ENCODE measurements at regions not wholly inside any gene's neighbourhood (a gene's known extent, or its start where the extent isn't known, plus 50 kb on each side); places are given as distances from the start of the nearest gene placed in this dataset.

GRCh38 chr14:97217111-97217885, 420.1 kb downstream of the VRK1 start:
- no peak overlapping the region for H3K4me3 ChIP-seq
- no peaks in the 10 kb centered on the region for H3K9me3 ChIP-seq
- TF ChIP-seq CTCF (IDR thresholded peaks at IDR 0.05): no peak
- H3K36me3 ChIP-seq (ENCODE audit: insufficient read depth in 1 of 2, low read depth in 1 of 2): no peaks in the 10 kb centered on the region
- intact Hi-C loops (cut with DNase I): no loop called here
- H3K27me3 ChIP-seq (ENCODE audit: insufficient read depth in 3 of 3, low read length in 2 of 3): peaks cover 0 to 32% (median 11%) of the 10 kb centered on the region in 3 donors
- no peak overlapping the region for H3K27ac ChIP-seq
- 45 to 49% (median 47%) methylated on average over 12 of the region's 12 CpGs for WGBS, 3 donors
- no peak for ATAC-seq
- no peaks in the 10 kb centered on the region for H3K4me1 ChIP-seq
- DNase-seq: no peak

- TF ChIP-seq CTCF (IDR thresholded peaks at IDR 0.05): no peak
- no peak overlapping the region for H3K27ac ChIP-seq
- H3K9me3 ChIP-seq: no peaks in the 10 kb centered on the region
- 3 to 15% (median 10%) methylated on average over 15 of the region's 15 CpGs for WGBS, 3 donors
- peak overlapping the region; percentile 45 for H3K4me3 ChIP-seq
- ATAC-seq: no peak
- DNase-seq: no peak
- intact Hi-C loops (cut with DNase I): no loop called here
- no peaks in the 10 kb centered on the region for H3K36me3 ChIP-seq (ENCODE audit: insufficient read depth in 1 of 2, low read depth in 1 of 2)
- no peaks in the 10 kb centered on the region for H3K4me1 ChIP-seq
- peaks cover 0 to 32% (median 11%) of the 10 kb centered on the region in 3 donors for H3K27me3 ChIP-seq (ENCODE audit: insufficient read depth in 3 of 3, low read length in 2 of 3)
Measured at GRCh38 chr14:97218274-97218673, 421.1 kb downstream of the VRK1 start.

GRCh38 chr14:97218691-97219430, 421.7 kb downstream of the VRK1 start:
- intact Hi-C loops (cut with DNase I): no loop called here
- Histone ChIP-seq H3K9me3 (no peaks in the 10 kb centered on the region), H3K27me3 (ENCODE audit: insufficient read depth in 3 of 3, low read length in 2 of 3) (peaks cover 0 to 32% (median 11%) of the 10 kb centered on the region in 3 donors), H3K36me3 (ENCODE audit: insufficient read depth in 1 of 2, low read depth in 1 of 2) (no peaks in the 10 kb centered on the region), H3K4me3 (peak overlapping the region; percentile 45), H3K27ac (no peak overlapping the region), H3K4me1 (no peaks in the 10 kb centered on the region)
- 0 to 2% (median 1%) methylated on average over 52 of the region's 52 CpGs for WGBS, 3 donors
- ATAC-seq: no peak
- DNase-seq: no peak
- no peak for TF ChIP-seq CTCF (IDR thresholded peaks at IDR 0.05)

- peaks cover 0 to 32% (median 11%) of the 10 kb centered on the region in 3 donors for H3K27me3 ChIP-seq (ENCODE audit: insufficient read depth in 3 of 3, low read length in 2 of 3)
- H3K27ac ChIP-seq: no peak overlapping the region
- ATAC-seq: no peak
- H3K4me1 ChIP-seq: no peaks in the 10 kb centered on the region
- no peak for TF ChIP-seq CTCF (IDR thresholded peaks at IDR 0.05)
- H3K9me3 ChIP-seq: no peaks in the 10 kb centered on the region
- intact Hi-C loops (cut with DNase I): no loop called here
- peak overlapping the region; percentile 45 for H3K4me3 ChIP-seq
- 7 to 9% (median 8%) methylated on average over 32 of the region's 32 CpGs for WGBS, 3 donors
- H3K36me3 ChIP-seq (ENCODE audit: insufficient read depth in 1 of 2, low read depth in 1 of 2): no peaks in the 10 kb centered on the region
- DNase-seq: no peak
Measured at GRCh38 chr14:97219431-97220017, 422.3 kb downstream of the VRK1 start.

Measured in psoas muscle (tissue), 7 donors.